GM12872 (cell line): ENCODE measurements at regions not wholly inside any gene's neighbourhood (a gene's known extent, or its start where the extent isn't known, plus 50 kb on each side); places are given as distances from the start of the nearest gene placed in this dataset.

Source experiments
- TF ChIP-seq, protein P1 (sequence below): IDR thresholded peaks from 3 replicates; pipeline ENCODE4 v1.5.1; 2011; ENCODE audit warnings: low read depth, mild to moderate bottlenecking, low read length, moderate library complexity; ENCODE audit not compliant: insufficient read depth

DNA sequence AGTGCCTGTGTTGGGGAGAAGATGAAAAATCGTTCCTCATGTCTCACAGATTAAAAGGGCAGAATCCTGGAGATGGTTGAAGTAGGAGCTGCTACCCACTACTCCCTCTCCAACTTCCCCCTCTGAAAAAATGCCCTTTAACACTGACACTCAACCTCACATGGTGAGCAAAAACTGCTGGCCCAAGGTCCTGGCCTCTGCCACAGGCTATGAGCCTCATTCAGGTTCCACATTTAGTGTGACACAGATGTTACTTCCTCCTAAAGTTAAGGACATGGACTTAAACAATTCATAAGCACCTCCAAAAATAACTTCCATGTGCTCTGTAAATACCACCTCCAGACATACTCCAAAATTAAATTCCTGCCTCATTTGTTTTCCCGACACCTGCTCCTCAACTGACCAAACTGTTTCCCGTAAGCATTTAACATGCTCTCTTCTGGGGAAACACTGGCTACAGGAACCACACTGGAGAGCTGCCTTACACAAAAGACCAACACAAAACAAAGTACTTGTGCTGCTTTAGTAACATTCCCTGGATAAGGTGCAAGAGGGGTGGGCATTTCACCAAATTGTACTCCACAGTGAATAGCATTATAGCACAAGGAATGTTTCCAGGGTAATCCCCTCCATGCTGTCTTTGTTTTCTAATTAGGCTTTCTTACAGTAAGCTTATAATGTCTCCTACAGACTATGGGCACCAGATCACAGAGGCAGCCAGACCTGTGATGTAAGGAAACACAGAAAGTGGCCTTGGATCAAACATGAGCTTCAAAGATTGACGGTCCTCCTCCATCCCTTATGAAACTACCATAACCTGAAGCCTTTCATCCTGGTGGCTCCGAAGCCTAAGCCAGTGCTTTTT lies 57.0 kb downstream of the PHLDA1 start:
- TF ChIP-seq, protein P1, sequence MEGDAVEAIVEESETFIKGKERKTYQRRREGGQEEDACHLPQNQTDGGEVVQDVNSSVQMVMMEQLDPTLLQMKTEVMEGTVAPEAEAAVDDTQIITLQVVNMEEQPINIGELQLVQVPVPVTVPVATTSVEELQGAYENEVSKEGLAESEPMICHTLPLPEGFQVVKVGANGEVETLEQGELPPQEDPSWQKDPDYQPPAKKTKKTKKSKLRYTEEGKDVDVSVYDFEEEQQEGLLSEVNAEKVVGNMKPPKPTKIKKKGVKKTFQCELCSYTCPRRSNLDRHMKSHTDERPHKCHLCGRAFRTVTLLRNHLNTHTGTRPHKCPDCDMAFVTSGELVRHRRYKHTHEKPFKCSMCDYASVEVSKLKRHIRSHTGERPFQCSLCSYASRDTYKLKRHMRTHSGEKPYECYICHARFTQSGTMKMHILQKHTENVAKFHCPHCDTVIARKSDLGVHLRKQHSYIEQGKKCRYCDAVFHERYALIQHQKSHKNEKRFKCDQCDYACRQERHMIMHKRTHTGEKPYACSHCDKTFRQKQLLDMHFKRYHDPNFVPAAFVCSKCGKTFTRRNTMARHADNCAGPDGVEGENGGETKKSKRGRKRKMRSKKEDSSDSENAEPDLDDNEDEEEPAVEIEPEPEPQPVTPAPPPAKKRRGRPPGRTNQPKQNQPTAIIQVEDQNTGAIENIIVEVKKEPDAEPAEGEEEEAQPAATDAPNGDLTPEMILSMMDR: no peak

DNA sequence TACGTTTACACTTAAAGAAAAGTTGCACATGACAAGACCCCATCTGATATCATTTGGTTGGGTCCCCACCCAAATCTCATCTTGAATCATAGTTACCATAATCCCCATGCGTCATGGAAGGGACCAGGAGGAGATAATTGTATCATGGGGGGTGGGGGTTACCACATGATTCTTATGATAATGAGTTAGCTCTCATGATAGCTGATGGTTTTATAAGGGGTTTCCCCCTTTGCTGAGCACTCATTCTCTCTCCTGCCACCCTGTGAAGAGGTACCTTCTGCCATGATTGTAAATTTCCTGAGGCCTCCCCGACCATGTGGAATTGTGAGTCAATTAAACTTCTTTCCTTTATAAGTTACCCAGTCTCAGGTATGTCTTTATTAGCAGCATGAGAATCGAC lies 60.3 kb downstream of the PHLDA1 start:
- TF ChIP-seq, protein P1: no peak

GRCh38 chr12:75970310-75970709 lies 61.3 kb downstream of the PHLDA1 start:
- TF ChIP-seq, protein P1: no peak

DNA sequence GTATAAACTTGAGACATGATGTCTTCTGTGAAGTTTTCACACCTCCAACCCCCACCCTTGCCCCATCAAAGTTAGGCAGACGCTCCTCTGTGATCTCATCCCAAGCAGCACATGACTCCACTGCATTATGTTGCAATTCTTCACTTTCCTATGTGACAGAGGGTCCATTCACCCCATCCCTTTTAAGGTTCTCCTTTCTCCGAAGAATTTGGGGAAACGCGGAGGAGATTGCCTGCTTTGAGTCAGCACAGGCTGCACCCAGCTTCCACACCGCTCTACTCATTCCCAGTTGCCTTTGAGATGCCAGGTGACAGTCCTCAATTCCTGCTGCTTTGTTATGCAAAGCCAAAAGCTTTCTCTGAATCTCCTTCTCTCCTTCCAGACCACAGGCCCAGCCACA lies 61.8 kb downstream of the PHLDA1 start:
- TF ChIP-seq, protein P1: no peak

DNA sequence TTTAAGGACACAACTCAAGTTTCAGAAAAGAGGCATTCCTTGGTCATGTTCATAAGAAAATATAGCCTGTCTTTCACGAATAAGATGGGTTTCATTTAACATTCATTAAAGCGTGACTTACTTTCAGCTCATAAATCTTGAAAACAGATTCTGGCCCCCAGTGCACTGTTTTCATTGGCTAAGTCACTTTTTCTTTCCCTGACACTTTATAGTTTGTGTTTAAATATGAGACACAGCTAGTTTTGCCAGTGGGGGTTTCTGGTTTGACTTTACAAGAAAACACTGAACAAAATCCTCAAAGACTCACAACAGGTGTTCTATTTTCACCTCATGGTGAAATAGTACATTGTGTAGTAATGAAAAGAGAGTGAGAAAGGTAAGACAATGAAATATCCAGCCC lies 65.9 kb downstream of the PHLDA1 start:
- TF ChIP-seq, protein P1: no peak

GRCh38 chr12:75964150-75964549 lies 67.4 kb downstream of the PHLDA1 start:
- TF ChIP-seq, protein P1: no peak

DNA sequence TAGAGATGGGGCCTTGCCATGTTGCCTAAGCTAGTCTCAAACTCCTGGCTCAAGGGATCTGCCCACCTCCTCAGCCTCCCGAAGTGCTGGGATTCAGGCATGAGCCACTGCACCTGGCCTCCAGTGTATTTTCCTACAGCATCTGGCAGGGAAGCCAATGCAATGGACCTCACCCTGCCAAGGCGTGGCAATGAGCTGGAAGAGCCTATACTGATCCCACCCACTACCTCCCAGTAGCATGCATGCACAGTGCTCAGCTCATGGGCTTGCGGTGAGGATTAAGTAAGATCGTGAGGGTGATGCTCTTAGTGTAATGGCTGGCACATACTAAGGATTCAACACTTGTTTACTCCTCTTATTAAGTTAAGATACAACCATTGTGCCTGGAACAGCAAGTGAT lies 69.7 kb downstream of the PHLDA1 start:
- TF ChIP-seq, protein P1: no peak
